ENCODE measurements at regions not wholly inside any gene's neighbourhood (a gene's known extent, or its start where the extent isn't known, plus 50 kb on each side); places are given as distances from the start of the nearest gene placed in this dataset.
"Not testable (repeated sequence)": the region's sequence is repeated elsewhere in the genome, so short reads cannot be mapped to it uniquely, and the experiment has no call there.

DNA sequence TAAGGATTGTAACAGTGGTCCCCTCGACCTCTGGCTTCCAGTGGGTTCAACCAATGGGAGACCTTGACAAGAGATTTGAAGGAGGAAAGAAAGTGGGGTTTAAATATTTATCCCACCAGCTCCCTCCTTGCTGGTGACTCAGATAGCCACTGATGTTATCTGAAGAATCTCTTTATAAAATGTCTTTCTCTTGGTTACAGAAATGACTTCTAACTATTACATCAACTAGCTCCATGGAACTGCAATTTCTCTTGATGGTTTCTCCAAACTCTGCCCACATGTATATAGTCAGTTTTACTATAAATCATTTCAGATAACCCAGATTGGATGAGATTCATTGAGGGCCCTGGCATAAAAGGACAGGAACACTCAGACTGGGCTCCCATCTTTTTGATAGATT lies 920.2 kb upstream of the SOX9 start:
- no peak overlapping the region for H3K4me3 ChIP-seq (ENCODE audit: low read depth in 1 of 3, low read length in 3 of 3)
- H3K4me1 ChIP-seq (ENCODE audit: control insufficient read depth in 3 of 3, insufficient read depth in 2 of 3, low read depth in 1 of 3, low read length in 2 of 3): no peaks in the 10 kb centered on the region
- no peaks in the 10 kb centered on the region for H3K27me3 ChIP-seq (ENCODE audit: control insufficient read depth in 3 of 3, insufficient read depth in 3 of 3, low read length in 3 of 3)
- DNase-seq (no peak), FAIRE-seq (no peak)
- no peaks in the 10 kb centered on the region for H3K36me3 ChIP-seq (ENCODE audit: control insufficient read depth in 3 of 3, insufficient read depth in 2 of 3, low read depth in 1 of 3, low read length in 3 of 3)
- no peak overlapping the region for H3K27ac ChIP-seq (ENCODE audit: low read depth in 1 of 3, low read length in 2 of 3)
- no peaks in the 10 kb centered on the region for H3K9me3 ChIP-seq (ENCODE audit: control insufficient read depth in 2 of 2, insufficient read depth in 1 of 2, low read depth in 1 of 2, low read length in 1 of 2)
- WGBS, 3 donors: 33 to 63% (median 44%) methylated on average over 1 of the region's 1 CpG

DNA sequence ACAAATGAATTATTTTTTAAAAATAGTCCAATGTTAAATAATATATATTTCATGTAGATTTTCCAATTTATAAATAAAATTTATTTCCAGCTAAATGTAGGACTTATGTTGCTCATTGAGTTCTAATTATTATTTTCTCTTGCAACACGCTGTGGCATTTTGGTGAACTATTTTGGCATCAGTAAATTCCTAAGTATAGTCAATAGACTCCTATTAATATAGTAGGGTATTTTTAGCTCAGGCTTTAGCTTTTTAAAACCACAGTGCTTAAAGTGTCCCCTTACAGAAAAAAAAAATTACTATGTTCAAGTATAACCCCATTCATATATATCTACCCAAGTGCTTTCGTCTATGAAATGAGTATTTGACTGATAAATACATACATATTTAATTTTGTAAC lies 919.2 kb upstream of the SOX9 start:
- H3K27me3 ChIP-seq (ENCODE audit: control insufficient read depth in 3 of 3, insufficient read depth in 3 of 3, low read length in 3 of 3): no peaks in the 10 kb centered on the region
- 77 to 91% (median 80%) methylated on average over 2 of the region's 2 CpGs for WGBS, 3 donors
- FAIRE-seq: no peak

DNA sequence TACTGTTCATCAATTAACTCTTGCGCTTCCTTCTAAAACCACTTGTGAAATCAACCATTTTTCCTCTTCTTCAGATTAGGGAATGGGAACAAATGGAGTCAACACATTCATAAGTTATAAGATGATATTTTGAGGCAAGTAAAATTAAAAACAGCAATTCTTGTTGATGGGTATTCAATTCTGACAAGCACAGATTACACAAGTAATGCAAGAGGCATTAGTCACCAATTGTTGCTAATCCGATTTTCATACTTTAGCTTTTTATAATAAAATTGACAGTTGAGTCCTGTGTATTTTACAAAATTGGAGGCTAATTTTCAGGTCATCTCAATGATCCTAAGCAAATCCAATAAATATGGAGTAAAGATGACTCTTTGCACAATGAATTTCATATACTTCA lies 918.4 kb upstream of the SOX9 start:
- H3K27ac ChIP-seq (ENCODE audit: low read depth in 1 of 3, low read length in 2 of 3): no peak overlapping the region
- H3K4me3 ChIP-seq (ENCODE audit: low read depth in 1 of 3, low read length in 3 of 3): no peak overlapping the region
- no peaks in the 10 kb centered on the region for H3K9me3 ChIP-seq (ENCODE audit: control insufficient read depth in 2 of 2, insufficient read depth in 1 of 2, low read depth in 1 of 2, low read length in 1 of 2)
- 89 to 95% (median 92%) methylated on average over 2 of the region's 2 CpGs for WGBS, 3 donors
- no peaks in the 10 kb centered on the region for H3K27me3 ChIP-seq (ENCODE audit: control insufficient read depth in 3 of 3, insufficient read depth in 3 of 3, low read length in 3 of 3)
- FAIRE-seq: no peak
- no peaks in the 10 kb centered on the region for H3K36me3 ChIP-seq (ENCODE audit: control insufficient read depth in 3 of 3, insufficient read depth in 2 of 3, low read depth in 1 of 3, low read length in 3 of 3)
- H3K4me1 ChIP-seq (ENCODE audit: control insufficient read depth in 3 of 3, insufficient read depth in 2 of 3, low read depth in 1 of 3, low read length in 2 of 3): no peaks in the 10 kb centered on the region
- DNase-seq: no peak

More for the DNA sequence above, 919.2 kb upstream of the SOX9 start:
- no peak for DNase-seq
- no peaks in the 10 kb centered on the region for H3K9me3 ChIP-seq (ENCODE audit: control insufficient read depth in 2 of 2, insufficient read depth in 1 of 2, low read depth in 1 of 2, low read length in 1 of 2)
- no peaks in the 10 kb centered on the region for H3K36me3 ChIP-seq (ENCODE audit: control insufficient read depth in 3 of 3, insufficient read depth in 2 of 3, low read depth in 1 of 3, low read length in 3 of 3)
- H3K4me3 ChIP-seq (ENCODE audit: low read depth in 1 of 3, low read length in 3 of 3): no peak overlapping the region
- H3K4me1 ChIP-seq (ENCODE audit: control insufficient read depth in 3 of 3, insufficient read depth in 2 of 3, low read depth in 1 of 3, low read length in 2 of 3): no peaks in the 10 kb centered on the region
- no peak overlapping the region for H3K27ac ChIP-seq (ENCODE audit: low read depth in 1 of 3, low read length in 2 of 3)

DNA sequence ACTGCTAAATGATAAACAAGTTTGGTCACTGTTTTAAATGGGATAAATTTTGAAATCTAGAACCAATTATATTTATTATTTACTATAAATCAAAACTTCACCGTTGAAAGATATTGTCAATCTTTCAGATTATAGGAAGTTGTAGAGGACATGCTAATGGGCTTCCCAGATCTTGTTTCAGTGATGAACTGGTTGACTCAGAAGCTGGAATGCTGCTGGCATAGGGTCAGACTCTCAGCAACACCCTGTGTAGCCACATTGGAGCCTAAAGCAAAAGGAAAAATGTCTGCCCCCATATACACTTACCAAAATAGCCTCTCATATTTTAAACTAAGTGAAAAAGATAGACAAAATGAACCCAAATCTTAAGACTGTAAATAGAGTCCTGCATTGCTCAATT lies 916.9 kb upstream of the SOX9 start:
- FAIRE-seq (no peak), DNase-seq (no peak)
- no peak overlapping the region for H3K27ac ChIP-seq (ENCODE audit: low read depth in 1 of 3, low read length in 2 of 3)
- H3K9me3 ChIP-seq (ENCODE audit: control insufficient read depth in 2 of 2, insufficient read depth in 1 of 2, low read depth in 1 of 2, low read length in 1 of 2): no peaks in the 10 kb centered on the region
- 86 to 95% (median 94%) methylated on average over 1 of the region's 1 CpG for WGBS, 3 donors
- no peaks in the 10 kb centered on the region for H3K36me3 ChIP-seq (ENCODE audit: control insufficient read depth in 3 of 3, insufficient read depth in 2 of 3, low read depth in 1 of 3, low read length in 3 of 3)
- H3K27me3 ChIP-seq (ENCODE audit: control insufficient read depth in 3 of 3, insufficient read depth in 3 of 3, low read length in 3 of 3): no peaks in the 10 kb centered on the region
- H3K4me1 ChIP-seq (ENCODE audit: control insufficient read depth in 3 of 3, insufficient read depth in 2 of 3, low read depth in 1 of 3, low read length in 2 of 3): no peaks in the 10 kb centered on the region
- no peak overlapping the region for H3K4me3 ChIP-seq (ENCODE audit: low read depth in 1 of 3, low read length in 3 of 3)

DNA sequence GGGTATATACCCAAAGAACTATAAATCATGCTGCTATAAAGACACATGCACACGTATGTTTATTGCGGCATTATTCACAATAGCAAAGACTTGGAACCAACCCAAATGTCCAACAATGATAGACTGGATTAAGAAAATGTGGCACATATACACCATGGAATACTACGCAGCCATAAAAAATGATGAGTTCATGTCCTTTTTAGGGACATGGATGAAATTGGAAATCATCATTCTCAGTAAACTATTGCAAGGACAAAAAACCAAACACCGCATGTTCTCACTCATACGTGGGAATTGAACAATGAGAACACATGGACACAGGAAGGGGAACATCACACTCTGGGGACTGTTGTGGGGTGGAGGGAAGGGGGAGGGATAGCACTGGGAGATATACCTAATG lies 914.9 kb upstream of the SOX9 start:
- H3K27me3 ChIP-seq (ENCODE audit: control insufficient read depth in 3 of 3, insufficient read depth in 3 of 3, low read length in 3 of 3); H3K4me3 ChIP-seq (ENCODE audit: low read depth in 1 of 3, low read length in 3 of 3); DNase-seq; H3K27ac ChIP-seq (ENCODE audit: low read depth in 1 of 3, low read length in 2 of 3); FAIRE-seq; H3K36me3 ChIP-seq (ENCODE audit: control insufficient read depth in 3 of 3, insufficient read depth in 2 of 3, low read depth in 1 of 3, low read length in 3 of 3); H3K9me3 ChIP-seq (ENCODE audit: control insufficient read depth in 2 of 2, insufficient read depth in 1 of 2, low read depth in 1 of 2, low read length in 1 of 2); H3K4me1 ChIP-seq (ENCODE audit: control insufficient read depth in 3 of 3, insufficient read depth in 2 of 3, low read depth in 1 of 3, low read length in 2 of 3): not testable (repeated sequence)
- 92 to 100% (median 94%) methylated on average over 3 of the region's 5 CpGs for WGBS, 3 donors

DNA sequence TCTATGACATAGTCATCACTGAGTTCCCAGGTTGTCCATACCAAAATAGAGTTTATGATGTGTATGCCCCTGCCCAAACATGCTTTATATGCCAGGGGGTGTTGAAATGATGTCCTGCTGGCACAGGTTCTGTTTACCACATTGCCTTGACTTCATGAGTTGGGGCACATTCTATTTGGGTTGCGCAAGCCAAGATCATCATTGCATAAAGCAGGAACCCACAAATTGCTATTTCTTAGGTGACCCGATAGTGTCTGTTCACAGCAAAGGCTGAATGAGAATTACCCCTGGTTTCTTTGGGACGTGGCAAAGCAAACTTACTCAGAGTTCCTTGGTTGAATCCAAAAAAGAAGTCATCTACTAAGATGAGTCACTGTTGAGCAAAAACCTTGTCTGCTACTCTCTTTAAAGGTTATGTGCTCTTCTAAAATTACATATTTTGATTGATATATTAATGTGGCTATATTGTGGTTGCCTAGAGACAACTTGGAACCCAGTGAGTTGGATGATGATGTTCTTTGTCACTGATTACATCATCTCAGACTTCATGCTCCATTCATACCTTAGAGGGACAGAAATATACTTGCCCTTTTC lies 912.6 kb upstream of the SOX9 start:
- Histone ChIP-seq H3K4me3 (ENCODE audit: low read depth in 1 of 3, low read length in 3 of 3) (no peak overlapping the region), H3K4me1 (ENCODE audit: control insufficient read depth in 3 of 3, insufficient read depth in 2 of 3, low read depth in 1 of 3, low read length in 2 of 3) (no peaks in the 10 kb centered on the region), H3K36me3 (ENCODE audit: control insufficient read depth in 3 of 3, insufficient read depth in 2 of 3, low read depth in 1 of 3, low read length in 3 of 3) (no peaks in the 10 kb centered on the region), H3K27ac (ENCODE audit: low read depth in 1 of 3, low read length in 2 of 3) (no peak overlapping the region), H3K9me3 (ENCODE audit: control insufficient read depth in 2 of 2, insufficient read depth in 1 of 2, low read depth in 1 of 2, low read length in 1 of 2) (no peaks in the 10 kb centered on the region), H3K27me3 (ENCODE audit: control insufficient read depth in 3 of 3, insufficient read depth in 3 of 3, low read length in 3 of 3) (no peaks in the 10 kb centered on the region)
- DNase-seq (no peak), FAIRE-seq (no peak)
- 92 to 95% (median 92%) methylated on average over 3 of the region's 3 CpGs for WGBS, 3 donors

DNA sequence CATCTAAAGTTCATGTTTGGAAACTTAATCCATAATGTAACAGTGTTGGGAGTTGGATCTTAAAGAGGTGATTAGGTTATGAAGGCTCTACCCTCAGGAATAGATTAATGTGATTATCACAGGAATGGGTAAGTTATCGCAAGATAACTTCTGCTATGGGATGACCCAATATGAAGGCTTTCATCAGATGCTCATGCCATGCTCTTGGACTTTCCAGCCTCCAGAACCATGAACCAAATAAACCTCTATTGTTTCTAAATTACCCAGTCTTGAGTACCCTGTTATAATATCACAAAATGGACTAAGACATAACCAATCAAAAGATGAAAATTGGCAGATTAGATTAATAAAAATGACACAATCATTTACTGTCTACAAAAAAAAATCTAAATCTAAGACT lies 906.9 kb upstream of the SOX9 start:
- Histone ChIP-seq H3K9me3 (ENCODE audit: control insufficient read depth in 2 of 2, insufficient read depth in 1 of 2, low read depth in 1 of 2, low read length in 1 of 2) (no peaks in the 10 kb centered on the region), H3K36me3 (ENCODE audit: control insufficient read depth in 3 of 3, insufficient read depth in 2 of 3, low read depth in 1 of 3, low read length in 3 of 3) (no peaks in the 10 kb centered on the region), H3K4me3 (ENCODE audit: low read depth in 1 of 3, low read length in 3 of 3) (no peak overlapping the region), H3K27ac (ENCODE audit: low read depth in 1 of 3, low read length in 2 of 3) (no peak overlapping the region), H3K4me1 (ENCODE audit: control insufficient read depth in 3 of 3, insufficient read depth in 2 of 3, low read depth in 1 of 3, low read length in 2 of 3) (no peaks in the 10 kb centered on the region), H3K27me3 (ENCODE audit: control insufficient read depth in 3 of 3, insufficient read depth in 3 of 3, low read length in 3 of 3) (no peaks in the 10 kb centered on the region)
- FAIRE-seq (no peak), DNase-seq (no peak)
- 90 to 100% (median 94%) methylated on average over 1 of the region's 1 CpG for WGBS, 3 donors

DNA sequence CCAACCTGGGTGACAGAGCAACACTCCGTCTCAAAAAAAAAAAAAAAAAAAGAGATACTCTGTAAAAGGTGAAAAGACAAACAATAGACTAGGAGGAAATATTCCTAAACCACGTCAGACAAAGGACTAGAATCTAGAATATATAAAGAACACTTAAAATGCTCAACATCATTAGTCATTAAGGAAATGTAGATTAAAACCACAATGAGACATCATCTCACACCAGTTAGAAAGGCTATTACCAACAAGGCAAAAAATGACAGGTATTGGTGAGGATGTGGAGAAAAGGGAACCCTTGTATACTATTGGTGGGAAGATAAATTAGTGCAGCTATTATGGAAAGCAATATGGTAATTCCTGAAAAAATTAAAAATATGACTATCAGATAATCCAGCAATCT lies 903.1 kb upstream of the SOX9 start:
- 80 to 92% (median 88%) methylated on average over 2 of the region's 2 CpGs for WGBS, 3 donors
- Histone ChIP-seq H3K36me3 (ENCODE audit: control insufficient read depth in 3 of 3, insufficient read depth in 2 of 3, low read depth in 1 of 3, low read length in 3 of 3) (no peaks in the 10 kb centered on the region), H3K4me1 (ENCODE audit: control insufficient read depth in 3 of 3, insufficient read depth in 2 of 3, low read depth in 1 of 3, low read length in 2 of 3) (no peaks in the 10 kb centered on the region), H3K27ac (ENCODE audit: low read depth in 1 of 3, low read length in 2 of 3) (no peak overlapping the region), H3K4me3 (ENCODE audit: low read depth in 1 of 3, low read length in 3 of 3) (no peak overlapping the region), H3K27me3 (ENCODE audit: control insufficient read depth in 3 of 3, insufficient read depth in 3 of 3, low read length in 3 of 3) (no peaks in the 10 kb centered on the region), H3K9me3 (ENCODE audit: control insufficient read depth in 2 of 2, insufficient read depth in 1 of 2, low read depth in 1 of 2, low read length in 1 of 2) (no peaks in the 10 kb centered on the region)
- DNase-seq (no peak), FAIRE-seq (no peak)

DNA sequence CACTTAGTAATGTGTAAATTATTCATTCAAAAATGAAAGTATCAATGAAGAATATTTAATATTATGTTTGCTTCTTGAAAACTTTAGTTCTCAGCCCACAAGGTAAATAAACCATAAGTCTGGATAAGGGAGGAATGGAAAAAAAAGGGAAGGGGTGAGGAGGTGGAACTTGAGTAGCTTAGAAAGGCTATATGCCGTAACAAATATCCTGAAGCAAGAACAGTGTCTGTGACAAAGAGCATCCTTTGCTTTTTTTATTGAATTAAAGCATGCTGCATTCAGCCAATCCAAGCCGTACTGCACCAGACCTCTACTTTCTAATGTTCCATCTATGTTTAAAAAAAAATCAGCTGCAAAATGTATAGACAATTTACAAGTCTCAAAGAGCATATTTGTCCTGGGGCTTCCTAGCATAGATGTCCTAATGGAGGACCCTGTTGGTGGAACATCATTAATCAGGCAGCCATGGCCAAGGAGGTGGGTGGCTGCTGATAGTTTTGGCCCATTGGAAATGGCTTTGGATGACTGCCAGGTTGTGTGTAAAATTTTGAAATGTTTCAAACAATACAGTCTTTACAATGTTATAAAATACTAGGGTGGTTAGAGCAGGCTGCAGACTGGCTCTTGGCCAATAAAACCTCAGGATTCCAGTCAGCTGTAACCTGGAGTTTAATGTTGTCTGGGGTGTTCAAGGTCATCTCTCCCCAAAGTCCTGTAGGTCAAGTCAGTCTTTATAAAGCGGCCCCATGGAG lies 895.8 kb upstream of the SOX9 start:
- no peaks in the 10 kb centered on the region for H3K27me3 ChIP-seq (ENCODE audit: control insufficient read depth in 3 of 3, insufficient read depth in 3 of 3, low read length in 3 of 3)
- WGBS, 3 donors: 64 to 78% (median 70%) methylated on average over 3 of the region's 3 CpGs
- FAIRE-seq: no peak
- H3K4me1 ChIP-seq (ENCODE audit: control insufficient read depth in 3 of 3, insufficient read depth in 2 of 3, low read depth in 1 of 3, low read length in 2 of 3): no peaks in the 10 kb centered on the region
- no peak overlapping the region for H3K4me3 ChIP-seq (ENCODE audit: low read depth in 1 of 3, low read length in 3 of 3)
- H3K27ac ChIP-seq (ENCODE audit: low read depth in 1 of 3, low read length in 2 of 3): no peak overlapping the region
- H3K9me3 ChIP-seq (ENCODE audit: control insufficient read depth in 2 of 2, insufficient read depth in 1 of 2, low read depth in 1 of 2, low read length in 1 of 2): no peaks in the 10 kb centered on the region
- no peaks in the 10 kb centered on the region for H3K36me3 ChIP-seq (ENCODE audit: control insufficient read depth in 3 of 3, insufficient read depth in 2 of 3, low read depth in 1 of 3, low read length in 3 of 3)
- DNase-seq: peak in 1 of 2 donors; percentile 4
